GM12874 (cell line): ENCODE measurements at regions not wholly inside any gene's neighbourhood (a gene's known extent, or its start where the extent isn't known, plus 50 kb on each side); places are given as distances from the start of the nearest gene placed in this dataset.

Experiments
- TF ChIP-seq, protein P1 (sequence below): IDR thresholded peaks from 2 replicates; pipeline ENCODE4 v1.5.1; 2011; ENCODE audit warnings: low read depth, mild to moderate bottlenecking, control low read depth, low read length, moderate library complexity; ENCODE audit not compliant: insufficient read depth

DNA sequence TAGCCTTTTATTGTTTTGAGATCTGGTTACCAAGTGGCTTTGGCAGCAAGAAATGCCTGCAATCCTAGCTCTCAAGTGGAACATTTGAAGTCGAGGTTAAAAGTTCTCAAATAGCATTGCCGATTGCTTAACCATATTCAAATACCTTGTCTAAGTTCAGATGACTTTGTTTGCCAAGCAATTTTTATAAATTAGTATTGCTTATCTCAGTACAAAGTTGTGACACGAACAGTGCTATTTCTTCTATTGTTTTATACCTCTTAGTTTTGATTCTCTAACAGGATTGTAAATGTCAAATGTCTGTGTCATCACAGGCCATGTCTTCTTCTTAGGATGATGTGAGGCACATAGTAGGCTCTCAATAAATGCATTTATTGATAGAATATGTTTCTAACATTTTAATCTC lies 633.3 kb downstream of the PTPRC start:
- TF ChIP-seq, protein P1, sequence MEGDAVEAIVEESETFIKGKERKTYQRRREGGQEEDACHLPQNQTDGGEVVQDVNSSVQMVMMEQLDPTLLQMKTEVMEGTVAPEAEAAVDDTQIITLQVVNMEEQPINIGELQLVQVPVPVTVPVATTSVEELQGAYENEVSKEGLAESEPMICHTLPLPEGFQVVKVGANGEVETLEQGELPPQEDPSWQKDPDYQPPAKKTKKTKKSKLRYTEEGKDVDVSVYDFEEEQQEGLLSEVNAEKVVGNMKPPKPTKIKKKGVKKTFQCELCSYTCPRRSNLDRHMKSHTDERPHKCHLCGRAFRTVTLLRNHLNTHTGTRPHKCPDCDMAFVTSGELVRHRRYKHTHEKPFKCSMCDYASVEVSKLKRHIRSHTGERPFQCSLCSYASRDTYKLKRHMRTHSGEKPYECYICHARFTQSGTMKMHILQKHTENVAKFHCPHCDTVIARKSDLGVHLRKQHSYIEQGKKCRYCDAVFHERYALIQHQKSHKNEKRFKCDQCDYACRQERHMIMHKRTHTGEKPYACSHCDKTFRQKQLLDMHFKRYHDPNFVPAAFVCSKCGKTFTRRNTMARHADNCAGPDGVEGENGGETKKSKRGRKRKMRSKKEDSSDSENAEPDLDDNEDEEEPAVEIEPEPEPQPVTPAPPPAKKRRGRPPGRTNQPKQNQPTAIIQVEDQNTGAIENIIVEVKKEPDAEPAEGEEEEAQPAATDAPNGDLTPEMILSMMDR = no peak

- TF ChIP-seq, protein P1 = no peak
Measured at GRCh38 chr1:199272628-199273086, 633.8 kb downstream of the PTPRC start.

- TF ChIP-seq, protein P1 = no peak
Measured at GRCh38 chr1:199273837-199274379, 635.1 kb downstream of the PTPRC start.

GRCh38 chr1:199279067-199279466 lies 640.2 kb downstream of the PTPRC start:
- TF ChIP-seq, protein P1 = no peak

DNA sequence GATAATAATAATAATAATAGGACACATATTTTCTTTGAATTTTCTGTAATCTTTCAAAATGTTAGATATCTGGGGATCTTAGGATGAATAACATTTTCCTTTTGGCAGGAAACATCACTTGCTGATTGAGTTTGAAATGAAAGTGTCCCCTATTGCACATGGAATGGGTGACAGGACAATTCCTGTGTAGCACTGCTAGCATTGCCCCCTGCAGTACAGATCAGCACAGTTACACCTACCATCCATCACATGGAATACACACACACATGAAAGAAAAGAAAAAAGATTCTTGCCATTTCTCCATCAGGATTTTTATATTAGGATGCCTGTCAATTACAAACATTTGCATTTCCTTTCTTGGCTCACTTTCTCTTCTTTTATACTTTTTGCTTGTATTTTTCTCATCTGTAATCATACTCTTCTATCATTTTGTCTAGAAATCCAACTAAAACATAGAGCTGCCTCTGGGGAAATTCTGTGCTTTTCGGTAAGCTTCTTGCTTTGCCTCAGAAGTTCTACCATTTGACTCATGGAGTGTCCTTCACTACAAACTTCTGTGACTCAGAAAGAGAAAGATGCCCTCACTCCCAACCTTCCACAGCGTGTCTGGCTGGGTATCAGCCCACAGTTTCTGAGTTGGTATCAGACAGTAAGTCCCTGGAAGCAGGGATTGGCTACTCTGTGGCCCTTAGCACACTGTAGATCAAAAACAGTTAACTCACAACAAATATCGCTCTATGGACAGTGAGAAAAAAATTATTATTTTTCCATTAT lies 641.2 kb downstream of the PTPRC start:
- TF ChIP-seq, protein P1 = no peak

- TF ChIP-seq, protein P1 = no peak
Measured at GRCh38 chr1:199282751-199283305, 644.0 kb downstream of the PTPRC start.

GRCh38 chr1:199283794-199284193 lies 645.0 kb downstream of the PTPRC start:
- TF ChIP-seq, protein P1 = no peak
